Smooth muscle cell (in vitro differentiated cells): ENCODE measurements at regions not wholly inside any gene's neighbourhood (a gene's known extent, or its start where the extent isn't known, plus 50 kb on each side); places are given as distances from the start of the nearest gene placed in this dataset.
"Not testable (repeated sequence)": the region's sequence is repeated elsewhere in the genome, so short reads cannot be mapped to it uniquely, and the experiment has no call there.

ENCODE experiments used
- DNase-seq: peaks from one replicate; lab custom pipeline; 2025; ENCODE audit not compliant: unreplicated experiment; lab: John Stamatoyannopoulos, UW
- H2AFZ ChIP-seq: fragments of 200-600 bp; sonication (generic); 2 replicates; pipeline ENCODE4 v1.6.0; 2016; ENCODE audit warnings: antibody characterized with exemption, low read depth, mild to moderate bottlenecking
- H3F3A ChIP-seq: fragments of 200-600 bp; sonication (generic); 2 replicates; pipeline ENCODE4 v1.6.0; 2017; ENCODE audit warnings: antibody characterized with exemption, low read depth
- H3K27ac ChIP-seq: fragments of 200-600 bp; sonication (generic); 2 replicates; pipeline ENCODE4 v1.5.1; 2016; ENCODE audit warnings: low read depth, mild to moderate bottlenecking
- H3K27me3 ChIP-seq: fragments of 200-600 bp; sonication (generic); 2 replicates; pipeline ENCODE4 v1.6.1; 2016; ENCODE audit warnings: low read depth, mild to moderate bottlenecking
- H3K36me3 ChIP-seq: fragments of 200-600 bp; sonication (generic); 2 replicates; pipeline ENCODE4 v1.5.1; 2016; ENCODE audit warnings: low read depth
- H3K4me1 ChIP-seq: fragments of 200-600 bp; sonication (generic); 2 replicates; pipeline ENCODE4 v1.5.1; 2016; ENCODE audit warnings: low read depth
- H3K4me2 ChIP-seq: fragments of 200-600 bp; sonication (generic); 2 replicates; pipeline ENCODE4 v1.6.0; 2016; ENCODE audit warnings: mild to moderate bottlenecking
- H3K4me3 ChIP-seq: fragments of 200-600 bp; sonication (generic); 2 replicates; pipeline ENCODE4 v1.5.1; 2016; ENCODE audit warnings: mild to moderate bottlenecking
- H3K79me2 ChIP-seq: fragments of 200-600 bp; sonication (generic); 2 replicates; pipeline ENCODE4 v1.6.0; 2016; ENCODE audit warnings: low read depth, mild to moderate bottlenecking
- H3K9ac ChIP-seq: fragments of 200-600 bp; sonication (generic); 2 replicates; pipeline ENCODE4 v1.6.0; 2016; ENCODE audit warnings: low read depth
- H3K9me3 ChIP-seq: fragments of 200-600 bp; sonication (generic); replicated peaks from 2 replicates; pipeline ENCODE4 v1.5.1; 2016; ENCODE audit warnings: low read depth
- H4K20me1 ChIP-seq: fragments of 200-600 bp; sonication (generic); 2 replicates; pipeline ENCODE4 v1.6.0; 2016; ENCODE audit warnings: low read depth
- CTCF ChIP-seq: fragments of 200-600 bp; sonication (generic); IDR thresholded peaks from 2 replicates; pipeline ENCODE4 v1.5.1; 2017; ENCODE audit warnings: borderline replicate concordance, mild to moderate bottlenecking, antibody characterized with exemption; ENCODE audit not compliant: insufficient read depth, poor library complexity, severe bottlenecking
- WGBS: methylation state at CpG from one replicate; pipeline ENCODE4 v1.1.7; 2016; ENCODE audit warnings: low lambda C conversion rate; 5-methylcytosine and 5-hydroxymethylcytosine counted together

DNA sequence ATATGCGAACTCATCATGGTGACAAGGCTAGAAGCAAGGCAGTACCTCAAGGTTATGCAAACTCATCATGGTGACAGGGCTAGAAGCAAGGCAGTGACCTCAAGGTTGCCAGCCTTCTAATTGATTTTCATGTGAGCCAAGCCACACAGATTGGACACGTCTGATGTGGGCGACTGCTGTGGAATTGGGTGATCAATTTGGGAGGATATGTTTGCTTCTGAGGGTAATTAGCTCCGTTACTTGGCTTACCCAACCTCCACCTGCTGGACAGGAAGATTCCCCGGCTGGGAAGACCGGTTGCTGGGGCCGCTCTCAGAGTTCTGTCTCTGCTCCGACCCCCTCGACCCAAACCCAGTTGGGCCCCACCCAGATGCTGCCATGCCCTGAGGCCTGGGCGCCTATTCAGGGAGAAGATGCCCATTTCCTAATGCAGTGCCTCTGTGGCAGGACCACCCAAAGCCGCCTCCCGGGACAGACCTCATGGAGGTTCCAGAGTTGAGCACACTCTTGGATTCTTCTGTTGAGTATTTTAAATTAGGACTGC is 69.9 kb upstream of the SHANK2 start:
- no peak overlapping the region for H3K27ac ChIP-seq
- no peaks in the 10 kb centered on the region for H4K20me1 ChIP-seq
- H3K9ac ChIP-seq: no peak overlapping the region
- WGBS: 89% methylated on average over 12 of the region's 12 CpGs
- no peaks in the 10 kb centered on the region for H3K79me2 ChIP-seq
- no peak overlapping the region for H3K4me3 ChIP-seq
- no peaks in the 10 kb centered on the region for H3K4me1 ChIP-seq
- DNase-seq: no peak
- H3K36me3 ChIP-seq: no peaks in the 10 kb centered on the region
- no peak overlapping the region for H3K4me2 ChIP-seq
- no peaks in the 10 kb centered on the region for H3F3A ChIP-seq
- no peak for TF ChIP-seq CTCF
- no peaks in the 10 kb centered on the region for H3K27me3 ChIP-seq
- H3K9me3 ChIP-seq: peaks cover 4% of the 10 kb centered on the region
- no peak overlapping the region for H2AFZ ChIP-seq

- Histone ChIP-seq H2AFZ (no peak overlapping the region), H3K9me3 (peaks cover 4% of the 10 kb centered on the region), H3K27me3 (no peaks in the 10 kb centered on the region), H3K4me3 (no peak overlapping the region), H4K20me1 (no peaks in the 10 kb centered on the region), H3K79me2 (no peaks in the 10 kb centered on the region), H3K27ac (no peak overlapping the region), H3K4me2 (no peak overlapping the region), H3F3A (no peaks in the 10 kb centered on the region), H3K36me3 (no peaks in the 10 kb centered on the region), H3K9ac (no peak overlapping the region), H3K4me1 (no peaks in the 10 kb centered on the region)
- TF ChIP-seq CTCF: no peak
- DNase-seq: no peak
- 85% methylated on average over 11 of the region's 11 CpGs for WGBS
Observed at GRCh38 chr11:71321433-71322191, 69.2 kb upstream of the SHANK2 start.

- Histone ChIP-seq H3F3A (no peaks in the 10 kb centered on the region), H3K9me3 (peaks cover 4% of the 10 kb centered on the region), H3K4me2 (no peak overlapping the region), H4K20me1 (no peaks in the 10 kb centered on the region), H3K4me1 (no peaks in the 10 kb centered on the region), H3K4me3 (no peak overlapping the region), H3K79me2 (no peaks in the 10 kb centered on the region), H3K9ac (no peak overlapping the region), H3K36me3 (no peaks in the 10 kb centered on the region), H3K27me3 (no peaks in the 10 kb centered on the region), H3K27ac (no peak overlapping the region), H2AFZ (no peak overlapping the region)
- no peak for DNase-seq
- no peak for TF ChIP-seq CTCF
- 88% methylated on average over 1 of the region's 1 CpG for WGBS
Observed at GRCh38 chr11:71316701-71317100, 64.3 kb upstream of the SHANK2 start.

GRCh38 chr11:71312616-71313015 is 60.2 kb upstream of the SHANK2 start:
- H4K20me1 ChIP-seq, H2AFZ ChIP-seq, H3K9me3 ChIP-seq, H3K79me2 ChIP-seq, H3K36me3 ChIP-seq, H3F3A ChIP-seq, H3K27ac ChIP-seq, H3K4me3 ChIP-seq, H3K4me1 ChIP-seq, H3K4me2 ChIP-seq, H3K9ac ChIP-seq, H3K27me3 ChIP-seq, DNase-seq: not testable (repeated sequence)
- WGBS: 88% methylated on average over 9 of the region's 9 CpGs
